A549 (cell line): ENCODE measurements at regions not wholly inside any gene's neighbourhood (a gene's known extent, or its start where the extent isn't known, plus 50 kb on each side); places are given as distances from the start of the nearest gene placed in this dataset.

Source experiments
- ATAC-seq, 2 experiments: fragments of 200-7000 bp in 1 of 2; fragments of >200 bp in 1 of 2; cut with Nextera tagmentation in 1 of 2; cut with Tn5 transposase in 1 of 2; 3 replicates each; pipeline versions ENCODE4 v1.8.0 to v1.9.1; 2018 to 2020; ENCODE audit warnings: mild to moderate bottlenecking in 1 of 2, moderate library complexity in 1 of 2
- CTCF ChIA-PET: fragments of 300-600 bp; sonication (Branson Sonifier 250); formaldehyde crosslinking; extraction: SDS; loops from one replicate; lab custom pipeline; 2021; ENCODE audit warnings: antibody characterized with exemption, inconsistent platforms; lab: Yijun Ruan, JAX
- POLR2A ChIA-PET: fragments of 350-600 bp; formaldehyde crosslinking; extraction: SDS; loops from one replicate; lab custom pipeline; 2021; ENCODE audit warnings: antibody characterized with exemption, inconsistent platforms; lab: Yijun Ruan, JAX
- DNase-seq, 2 experiments: peaks; one replicate each; pipeline versions ENCODE4 v3.0.0 to v3.0.0-alpha.2; 2011 to 2016; ENCODE audit warnings: low read depth in 1 of 2, low spot score in 1 of 2
- FAIRE-seq: peaks from 2 replicates; lab custom pipeline; 2011; peaks lifted over from hg19 to GRCh38; lab: Jason Lieb, UNC
- H3K27ac ChIP-seq, 2 experiments: fragments of >200 bp; sonication (Bioruptor Twin); formaldehyde crosslinking; 3 replicates each; pipeline ENCODE4 v1.5.1; 2016 to 2017
- H3K4me1 ChIP-seq: fragments of >200 bp; sonication (Bioruptor Twin); formaldehyde crosslinking; 3 replicates; pipeline ENCODE4 v1.6.1; 2016
- H3K4me2 ChIP-seq: fragments of >200 bp; sonication (Bioruptor Twin); formaldehyde crosslinking; 3 replicates; pipeline ENCODE4 v1.6.1; 2016
- H3K4me3 ChIP-seq: fragments of >200 bp; sonication (Bioruptor Twin); formaldehyde crosslinking; 3 replicates; pipeline ENCODE4 v1.5.1; 2016
- H3K9me3 ChIP-seq: fragments of >200 bp; sonication (Bioruptor Twin); formaldehyde crosslinking; 3 replicates; pipeline ENCODE4 v1.6.1; 2016
- BHLHE40 ChIP-seq: IDR thresholded peaks from 2 replicates; pipeline ENCODE4 v1.6.1; 2012; ENCODE audit warnings: low read depth, low read length, inconsistent platforms
- CBX2 ChIP-seq: fragments of 200-600 bp; sonication (generic); IDR thresholded peaks from 2 replicates; pipeline ENCODE4 v1.6.1; 2016; ENCODE audit warnings: low read depth, mild to moderate bottlenecking, borderline replicate concordance
- CBX8 ChIP-seq: fragments of 200-600 bp; sonication (generic); IDR thresholded peaks from 2 replicates; pipeline ENCODE4 v1.6.1; 2016
- CEBPB ChIP-seq, 2 experiments: fragments of >200 bp in 1 of 2; sonication (Bioruptor Twin) in 1 of 2; formaldehyde crosslinking in 1 of 2; IDR thresholded peaks; 2 replicates each; pipeline ENCODE4 v1.6.1; 2012 to 2016
- CHD2 ChIP-seq: fragments of 150-350 bp; IDR thresholded peaks from 2 replicates; pipeline ENCODE4 v1.6.1; 2014; ENCODE audit warnings: low read length; ENCODE audit not compliant: partially characterized antibody
- EP300 ChIP-seq, 2 experiments: fragments of >200 bp; sonication (Bioruptor Twin); formaldehyde crosslinking; IDR thresholded peaks; 2 replicates in 1 of 2; 3 replicates in 1 of 2; pipeline ENCODE4 v1.6.1; 2016 to 2017
- ESRRA ChIP-seq: fragments of 150-350 bp; IDR thresholded peaks from 2 replicates; pipeline ENCODE4 v1.6.1; 2014; ENCODE audit warnings: mild to moderate bottlenecking, low read length, borderline replicate concordance
- FOXS1 ChIP-seq: fragments of 250-450 bp; sonication (Bioruptor Pico); IDR thresholded peaks from 2 replicates; pipeline ENCODE4 v1.5.0; 2020; ENCODE audit warnings: mild to moderate bottlenecking, moderate library complexity
- HDAC2 ChIP-seq: fragments of 200-600 bp; sonication (generic); IDR thresholded peaks from 2 replicates; pipeline ENCODE4 v1.6.1; 2016
- JUN ChIP-seq, 2 experiments: fragments of >200 bp; sonication (Bioruptor Twin); formaldehyde crosslinking; IDR thresholded peaks; 2 replicates in 1 of 2; 3 replicates in 1 of 2; pipeline ENCODE4 v1.6.1; 2016 to 2017
- JUNB ChIP-seq: fragments of >200 bp; sonication (Bioruptor Twin); formaldehyde crosslinking; IDR thresholded peaks from 2 replicates; pipeline ENCODE4 v1.6.1; 2016
- KDM1A ChIP-seq: fragments of 200-600 bp; sonication (generic); IDR thresholded peaks from 2 replicates; pipeline ENCODE4 v1.6.1; 2016; ENCODE audit warnings: low read depth, mild to moderate bottlenecking
- MAFK ChIP-seq: fragments of 450-650 bp; IDR thresholded peaks from 2 replicates; pipeline ENCODE4 v1.6.1; 2014; ENCODE audit not compliant: partially characterized antibody
- MYC ChIP-seq: IDR thresholded peaks from 2 replicates; pipeline ENCODE4 v1.6.1; 2012; ENCODE audit warnings: mild to moderate bottlenecking, inconsistent platforms, low read length, improper control_type of control experiment, borderline replicate concordance
- NFE2L2 ChIP-seq: fragments of 150-350 bp; conservative IDR thresholded peaks from 2 replicates; pipeline ENCODE4 v1.6.1; 2014; ENCODE audit warnings: low read length
- POLR2AphosphoS2 ChIP-seq: conservative IDR thresholded peaks from 2 replicates; pipeline ENCODE4 v1.6.1; 2012; ENCODE audit warnings: low read length, improper control_type of control experiment, inconsistent platforms
- RAD21 ChIP-seq, 2 experiments: fragments of >200 bp in 1 of 2; sonication (Bioruptor Twin) in 1 of 2; formaldehyde crosslinking in 1 of 2; IDR thresholded peaks in 1 of 2; conservative IDR thresholded peaks in 1 of 2; 2 replicates in 1 of 2; 3 replicates in 1 of 2; pipeline ENCODE4 v1.6.1; 2012 to 2018; ENCODE audit warnings: inconsistent platforms in 1 of 2
- RARB ChIP-seq: fragments of 250-450 bp; sonication (Bioruptor Pico); IDR thresholded peaks from 2 replicates; pipeline ENCODE4 v1.8.0; 2021; ENCODE audit warnings: mild to moderate bottlenecking, moderate library complexity
- RNF2 ChIP-seq: fragments of 200-600 bp; sonication (generic); IDR thresholded peaks from 2 replicates; pipeline ENCODE4 v1.6.1; 2016; ENCODE audit warnings: low read depth, mild to moderate bottlenecking, antibody characterized with exemption, moderate library complexity, borderline replicate concordance
- ZC3H11A ChIP-seq: fragments of 450-650 bp; IDR thresholded peaks from 2 replicates; pipeline ENCODE4 v1.6.1; 2014; ENCODE audit warnings: antibody characterized with exemption, mild to moderate bottlenecking
- ZFP36 ChIP-seq: fragments of 450-650 bp; IDR thresholded peaks from 2 replicates; pipeline ENCODE4 v1.6.1; 2014; ENCODE audit warnings: borderline replicate concordance; ENCODE audit not compliant: partially characterized antibody
- ZSCAN20 ChIP-seq: fragments of 250-450 bp; sonication (Bioruptor Pico); IDR thresholded peaks from 2 replicates; pipeline ENCODE4 v1.8.0; 2022; ENCODE audit warnings: mild to moderate bottlenecking, moderate library complexity
- WGBS: methylation state at CpG from one replicate; pipeline ENCODE4 v1.1.6; 2017; ENCODE audit errors: missing lambda C conversion rate; 5-methylcytosine and 5-hydroxymethylcytosine counted together
- TF ChIP-seq, protein P1 (sequence below): IDR thresholded peaks from 2 replicates; pipeline ENCODE4 v1.6.1; 2012

- TF ChIP-seq CEBPB (IDR thresholded peaks at IDR 0.05) (no peak), CHD2 (no peak), FOXS1 (CRISPR knock-in tag) (no peak), ESRRA (no peak), RNF2 (no peak), ZC3H11A (no peak), CBX8 (no peak), MYC (no peak)
- DNase-seq (no peak), FAIRE-seq (no peak), ATAC-seq (no peak)
- CTCF ChIA-PET, result no interaction called here
- Histone ChIP-seq H3K27ac (no peak overlapping the region), H3K4me1 (no peaks in the 10 kb centered on the region), H3K9me3 (no peaks in the 10 kb centered on the region), H3K4me2 (no peak overlapping the region), H3K4me3 (no peak overlapping the region)
- POLR2A ChIA-PET, result no interaction called here
Observed at GRCh38 chr11:121814296-121814695, 301.7 kb downstream of the BLID start.

- CTCF ChIA-PET, result no interaction called here
Observed at GRCh38 chr11:121810291-121810690, 305.7 kb downstream of the BLID start.

GRCh38 chr11:121808096-121808495, 307.9 kb downstream of the BLID start:
- H3K9me3 ChIP-seq, result no peaks in the 10 kb centered on the region
- CTCF ChIA-PET, result no interaction called here
- no peak overlapping the region for H3K27ac ChIP-seq
- H3K4me1 ChIP-seq, result no peaks in the 10 kb centered on the region
- FAIRE-seq, result no peak
- WGBS, result 2% methylated on average over 2 of the region's 2 CpGs
- TF ChIP-seq CEBPB (IDR thresholded peaks at IDR 0.05) (no peak), MAFK (peak; percentile 77), MYC (no peak)
- ATAC-seq, result no peak
- POLR2A ChIA-PET, result no interaction called here
- no peak overlapping the region for H3K4me3 ChIP-seq
- DNase-seq, result no peak
- H3K4me2 ChIP-seq, result no peak overlapping the region

More at GRCh38 chr11:121810291-121810690, 305.7 kb downstream of the BLID start:
- no peak for FAIRE-seq
- POLR2A ChIA-PET, result no interaction called here
- TF ChIP-seq KDM1A (no peak), RAD21 (conservative IDR thresholded peaks at IDR 0.05 in 1 of 2, IDR thresholded peaks at IDR 0.05 in 1 of 2) (no peak), CBX2 (no peak), JUNB (no peak), BHLHE40 (no peak), JUN (IDR thresholded peaks at IDR 0.05) (no peak), ZSCAN20 (CRISPR knock-in tag) (no peak), HDAC2 (no peak)
- TF ChIP-seq, all 56 proteins: peak for 0
- no peak overlapping the region for H3K4me3 ChIP-seq
- H3K27ac ChIP-seq, result no peak overlapping the region
- H3K9me3 ChIP-seq, result no peaks in the 10 kb centered on the region
- H3K4me2 ChIP-seq, result no peak overlapping the region
- H3K4me1 ChIP-seq, result no peaks in the 10 kb centered on the region
- DNase-seq (no peak), ATAC-seq (no peak)
- WGBS, result 5% methylated on average over 4 of the region's 4 CpGs

DNA sequence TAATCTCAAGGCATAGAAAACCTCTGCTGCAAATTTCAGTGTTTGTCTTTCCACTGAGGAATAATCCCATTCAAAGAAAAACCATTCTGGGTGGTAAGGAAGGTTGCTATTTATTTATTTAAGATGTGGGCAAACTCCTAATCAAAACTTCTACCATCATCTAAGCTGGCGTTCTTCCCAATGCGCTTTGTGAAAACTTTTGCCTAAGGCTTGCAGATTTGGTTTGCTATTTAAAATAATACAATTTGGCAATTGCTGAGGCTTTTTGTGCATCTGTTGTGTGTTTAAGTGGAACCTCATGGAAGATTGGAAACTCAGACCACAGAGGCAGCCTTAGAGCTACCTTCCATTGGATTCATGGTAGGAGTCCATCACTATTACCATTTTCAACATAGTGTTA, 309.0 kb downstream of the BLID start:
- POLR2A ChIA-PET, result no interaction called here
- Histone ChIP-seq H3K4me1 (no peaks in the 10 kb centered on the region), H3K4me3 (no peak overlapping the region), H3K27ac (no peak overlapping the region), H3K9me3 (no peaks in the 10 kb centered on the region), H3K4me2 (no peak overlapping the region)
- CTCF ChIA-PET, result no interaction called here
- no peak for FAIRE-seq
- ATAC-seq, result no peak
- DNase-seq, result no peak
- TF ChIP-seq MYC (no peak), EP300 (IDR thresholded peaks at IDR 0.05) (no peak), NFE2L2 (no peak), RARB (CRISPR knock-in tag) (no peak), JUNB (no peak), BHLHE40 (no peak), POLR2AphosphoS2 (no peak), ZFP36 (no peak), CBX8 (no peak), RAD21 (conservative IDR thresholded peaks at IDR 0.05 in 1 of 2, IDR thresholded peaks at IDR 0.05 in 1 of 2) (no peak)
- TF ChIP-seq, protein P1, sequence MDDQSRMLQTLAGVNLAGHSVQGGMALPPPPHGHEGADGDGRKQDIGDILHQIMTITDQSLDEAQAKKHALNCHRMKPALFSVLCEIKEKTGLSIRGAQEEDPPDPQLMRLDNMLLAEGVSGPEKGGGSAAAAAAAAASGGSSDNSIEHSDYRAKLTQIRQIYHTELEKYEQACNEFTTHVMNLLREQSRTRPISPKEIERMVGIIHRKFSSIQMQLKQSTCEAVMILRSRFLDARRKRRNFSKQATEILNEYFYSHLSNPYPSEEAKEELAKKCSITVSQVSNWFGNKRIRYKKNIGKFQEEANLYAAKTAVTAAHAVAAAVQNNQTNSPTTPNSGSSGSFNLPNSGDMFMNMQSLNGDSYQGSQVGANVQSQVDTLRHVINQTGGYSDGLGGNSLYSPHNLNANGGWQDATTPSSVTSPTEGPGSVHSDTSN, result no peak
- 68% methylated on average over 2 of the region's 2 CpGs for WGBS
